SU-DHL-6 (cell line): ENCODE measurements at regions not wholly inside any gene's neighbourhood (a gene's known extent, or its start where the extent isn't known, plus 50 kb on each side); places are given as distances from the start of the nearest gene placed in this dataset.

ENCODE experiments used
- H2AFZ ChIP-seq: fragments of 200-600 bp; sonication (generic); 2 replicates; pipeline ENCODE4 v1.6.1; 2014; ENCODE audit warnings: low read depth, mild to moderate bottlenecking, moderate library complexity, mixed read lengths, antibody characterized with exemption, low read length; ENCODE audit not compliant: severe bottlenecking
- H3F3A ChIP-seq: fragments of 200-600 bp; shearing (Covaris generic); 2 replicates; pipeline ENCODE4 v1.6.0; 2016; ENCODE audit warnings: antibody characterized with exemption, mild to moderate bottlenecking; ENCODE audit not compliant: insufficient read depth
- H3K27ac ChIP-seq: fragments of 200-600 bp; sonication (generic); 2 replicates; pipeline ENCODE4 v1.5.1; 2016; ENCODE audit warnings: low read depth, mild to moderate bottlenecking, low read length, moderate library complexity, mixed read lengths
- H3K27me3 ChIP-seq: fragments of 200-600 bp; sonication (generic), shearing (Covaris generic); 2 replicates; pipeline ENCODE4 v1.6.0; 2014; ENCODE audit warnings: mild to moderate bottlenecking, low read length
- H3K36me3 ChIP-seq: fragments of 200-600 bp; sonication (generic); 2 replicates; pipeline ENCODE4 v1.6.1; 2014; ENCODE audit warnings: mild to moderate bottlenecking, low read length, mixed read lengths
- H3K4me2 ChIP-seq: fragments of 300-600, 200-600 bp; shearing (Covaris generic), sonication (generic); 2 replicates; pipeline ENCODE4 v1.6.0; 2014; ENCODE audit warnings: low read length, low read depth, mild to moderate bottlenecking; ENCODE audit not compliant: poor library complexity, severe bottlenecking
- H3K4me3 ChIP-seq: fragments of 200-600 bp; sonication (generic); 2 replicates; pipeline ENCODE4 v1.5.1; 2014; ENCODE audit warnings: antibody characterized with exemption, low read length, mild to moderate bottlenecking, mixed read lengths; ENCODE audit not compliant: insufficient read depth, poor library complexity, severe bottlenecking
- H3K79me2 ChIP-seq: fragments of 200-600 bp; sonication (generic); 2 replicates; pipeline ENCODE4 v1.6.1; 2014; ENCODE audit warnings: mild to moderate bottlenecking, low read length, moderate library complexity; ENCODE audit not compliant: insufficient read depth
- H3K9ac ChIP-seq: fragments of 200-600 bp; sonication (generic); 2 replicates; pipeline ENCODE4 v1.7.0; 2014; ENCODE audit warnings: mild to moderate bottlenecking, low read length
- H3K9me2 ChIP-seq: fragments of 200-600 bp; sonication (generic); replicated peaks from 2 replicates; pipeline ENCODE4 v1.6.1; 2014; ENCODE audit warnings: low read length; ENCODE audit not compliant: insufficient read depth
- H3K9me3 ChIP-seq: fragments of 200-600 bp; sonication (generic); 2 replicates; pipeline ENCODE4 v1.6.1; 2014; ENCODE audit warnings: low read length, mixed read lengths; ENCODE audit not compliant: insufficient read depth
- H4K20me1 ChIP-seq: fragments of 200-600 bp; sonication (generic); 2 replicates; pipeline ENCODE4 v1.6.1; 2014; ENCODE audit warnings: low read depth, mild to moderate bottlenecking, antibody characterized with exemption, low read length, moderate library complexity, mixed read lengths
- EZH2phosphoT487 ChIP-seq: fragments of 200-600 bp; sonication (generic), shearing (Covaris generic); conservative IDR thresholded peaks from 2 replicates; pipeline ENCODE4 v1.6.1; 2018; ENCODE audit warnings: mild to moderate bottlenecking, antibody characterized with exemption, low read length, moderate library complexity, mixed read lengths
- TF ChIP-seq, protein P1 (sequence below): fragments of 200-600 bp; sonication (generic); IDR thresholded peaks from one replicate; pipeline ENCODE4 v1.5.1; 2017; ENCODE audit warnings: antibody characterized with exemption, mild to moderate bottlenecking, low read length, moderate library complexity; ENCODE audit not compliant: insufficient read depth, poor library complexity, severe bottlenecking

DNA sequence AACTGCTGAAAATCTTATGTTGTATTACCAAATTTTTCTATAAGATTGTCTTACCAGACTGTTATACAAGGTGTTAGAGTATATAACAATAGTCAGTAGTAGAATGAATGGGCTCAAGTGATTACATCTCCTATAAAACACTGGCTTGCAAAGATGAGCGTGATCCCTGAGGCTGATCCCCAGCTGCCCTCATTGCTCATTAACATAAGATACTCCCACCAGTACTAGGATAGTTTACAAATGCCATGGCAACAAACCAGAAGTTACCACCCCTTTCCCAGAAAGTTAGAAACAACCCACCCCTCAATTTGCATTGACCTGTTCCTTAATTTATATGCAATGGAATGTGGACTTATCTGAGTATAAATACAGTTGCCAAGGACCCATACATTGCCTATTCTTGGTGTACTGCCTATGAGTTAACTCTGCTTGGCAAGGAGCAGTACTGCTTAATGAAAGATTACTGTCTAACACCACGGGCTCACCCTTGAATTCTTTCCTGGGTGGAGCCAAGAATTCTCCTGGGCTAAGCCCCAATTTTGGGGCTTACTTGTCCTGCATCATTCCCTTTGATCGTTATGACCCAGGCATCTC lies 252.8 kb upstream of the CHD6 start:
- H3K9ac ChIP-seq: no peak overlapping the region
- no peaks in the 10 kb centered on the region for H4K20me1 ChIP-seq
- H3K79me2 ChIP-seq: no peaks in the 10 kb centered on the region
- H3K4me3 ChIP-seq: no peak overlapping the region
- TF ChIP-seq, protein P1, sequence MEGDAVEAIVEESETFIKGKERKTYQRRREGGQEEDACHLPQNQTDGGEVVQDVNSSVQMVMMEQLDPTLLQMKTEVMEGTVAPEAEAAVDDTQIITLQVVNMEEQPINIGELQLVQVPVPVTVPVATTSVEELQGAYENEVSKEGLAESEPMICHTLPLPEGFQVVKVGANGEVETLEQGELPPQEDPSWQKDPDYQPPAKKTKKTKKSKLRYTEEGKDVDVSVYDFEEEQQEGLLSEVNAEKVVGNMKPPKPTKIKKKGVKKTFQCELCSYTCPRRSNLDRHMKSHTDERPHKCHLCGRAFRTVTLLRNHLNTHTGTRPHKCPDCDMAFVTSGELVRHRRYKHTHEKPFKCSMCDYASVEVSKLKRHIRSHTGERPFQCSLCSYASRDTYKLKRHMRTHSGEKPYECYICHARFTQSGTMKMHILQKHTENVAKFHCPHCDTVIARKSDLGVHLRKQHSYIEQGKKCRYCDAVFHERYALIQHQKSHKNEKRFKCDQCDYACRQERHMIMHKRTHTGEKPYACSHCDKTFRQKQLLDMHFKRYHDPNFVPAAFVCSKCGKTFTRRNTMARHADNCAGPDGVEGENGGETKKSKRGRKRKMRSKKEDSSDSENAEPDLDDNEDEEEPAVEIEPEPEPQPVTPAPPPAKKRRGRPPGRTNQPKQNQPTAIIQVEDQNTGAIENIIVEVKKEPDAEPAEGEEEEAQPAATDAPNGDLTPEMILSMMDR: no peak
- no peak for TF ChIP-seq EZH2phosphoT487
- no peaks in the 10 kb centered on the region for H3K9me2 ChIP-seq
- no peaks in the 10 kb centered on the region for H3F3A ChIP-seq
- no peaks in the 10 kb centered on the region for H3K27me3 ChIP-seq
- H3K27ac ChIP-seq: no peak overlapping the region
- H3K36me3 ChIP-seq: no peaks in the 10 kb centered on the region
- no peak overlapping the region for H2AFZ ChIP-seq
- H3K4me2 ChIP-seq: no peak overlapping the region
- no peaks in the 10 kb centered on the region for H3K9me3 ChIP-seq

DNA sequence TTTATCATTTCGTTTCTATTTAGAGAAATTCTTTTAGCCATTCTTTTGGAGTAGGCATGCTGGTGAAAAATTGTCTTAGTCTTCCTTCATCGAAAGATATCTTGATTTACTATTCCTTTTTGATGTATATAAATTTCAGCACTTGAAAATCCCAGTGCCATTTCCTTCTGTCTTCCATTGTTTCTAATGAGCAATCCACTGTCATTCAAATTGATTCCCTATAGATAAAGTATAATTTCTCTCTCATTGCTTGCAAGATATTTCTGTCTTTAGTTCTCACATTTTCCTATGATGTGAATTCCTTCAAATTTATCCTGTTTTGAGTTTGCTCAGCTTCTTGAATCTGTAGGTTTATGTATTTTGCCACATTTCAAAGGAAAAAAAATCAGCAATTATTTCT lies 251.1 kb upstream of the CHD6 start:
- H4K20me1 ChIP-seq: no peaks in the 10 kb centered on the region

DNA sequence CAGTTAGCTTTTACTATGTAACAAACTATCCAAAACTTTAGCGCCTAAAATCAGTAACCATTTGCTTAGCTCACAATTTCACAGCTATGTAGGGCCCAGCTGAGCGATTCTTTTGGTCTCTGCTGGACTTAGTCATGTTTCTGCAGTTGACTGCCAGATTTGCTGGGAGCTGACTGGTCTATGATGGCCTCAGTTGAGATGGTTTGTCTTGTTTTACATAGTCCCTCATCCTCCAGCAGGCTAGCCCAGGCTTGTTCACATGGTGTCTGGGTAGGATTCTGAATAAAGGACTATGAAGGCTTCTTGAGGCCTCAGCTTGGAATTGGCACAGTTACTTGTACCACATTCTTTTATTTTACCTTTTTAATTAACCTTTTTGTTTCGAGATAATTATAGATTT lies 247.8 kb upstream of the CHD6 start:
- Histone ChIP-seq H3K27me3 (no peaks in the 10 kb centered on the region), H3K36me3 (no peaks in the 10 kb centered on the region), H3F3A (no peaks in the 10 kb centered on the region), H3K9me3 (no peaks in the 10 kb centered on the region), H3K79me2 (no peaks in the 10 kb centered on the region), H3K4me2 (no peak overlapping the region), H3K9me2 (no peaks in the 10 kb centered on the region), H3K9ac (no peak overlapping the region), H4K20me1 (no peaks in the 10 kb centered on the region), H2AFZ (no peak overlapping the region), H3K4me3 (no peak overlapping the region), H3K27ac (no peak overlapping the region)
- no peak for TF ChIP-seq EZH2phosphoT487
- TF ChIP-seq, protein P1: no peak

More for the DNA sequence above, 251.1 kb upstream of the CHD6 start:
- Histone ChIP-seq H3K79me2 (no peaks in the 10 kb centered on the region), H3K36me3 (no peaks in the 10 kb centered on the region), H3K27ac (no peak overlapping the region), H3K27me3 (no peaks in the 10 kb centered on the region), H3K4me3 (no peak overlapping the region), H3K9me2 (no peaks in the 10 kb centered on the region), H3F3A (no peaks in the 10 kb centered on the region), H3K4me2 (no peak overlapping the region), H2AFZ (no peak overlapping the region), H3K9ac (no peak overlapping the region), H3K9me3 (no peaks in the 10 kb centered on the region)
- TF ChIP-seq, protein P1: no peak
- TF ChIP-seq EZH2phosphoT487: no peak
